SU-DHL-6 (cell line): ENCODE measurements at regions not wholly inside any gene's neighbourhood (a gene's known extent, or its start where the extent isn't known, plus 50 kb on each side); places are given as distances from the start of the nearest gene placed in this dataset.

ENCODE experiments used
- EZH2phosphoT487 ChIP-seq: fragments of 200-600 bp; sonication (generic), shearing (Covaris generic); conservative IDR thresholded peaks from 2 replicates; pipeline ENCODE4 v1.6.1; 2018; ENCODE audit warnings: mild to moderate bottlenecking, antibody characterized with exemption, low read length, moderate library complexity, mixed read lengths
- TF ChIP-seq, protein P1 (sequence below): fragments of 200-600 bp; sonication (generic); IDR thresholded peaks from one replicate; pipeline ENCODE4 v1.5.1; 2017; ENCODE audit warnings: antibody characterized with exemption, mild to moderate bottlenecking, low read length, moderate library complexity; ENCODE audit not compliant: insufficient read depth, poor library complexity, severe bottlenecking

DNA sequence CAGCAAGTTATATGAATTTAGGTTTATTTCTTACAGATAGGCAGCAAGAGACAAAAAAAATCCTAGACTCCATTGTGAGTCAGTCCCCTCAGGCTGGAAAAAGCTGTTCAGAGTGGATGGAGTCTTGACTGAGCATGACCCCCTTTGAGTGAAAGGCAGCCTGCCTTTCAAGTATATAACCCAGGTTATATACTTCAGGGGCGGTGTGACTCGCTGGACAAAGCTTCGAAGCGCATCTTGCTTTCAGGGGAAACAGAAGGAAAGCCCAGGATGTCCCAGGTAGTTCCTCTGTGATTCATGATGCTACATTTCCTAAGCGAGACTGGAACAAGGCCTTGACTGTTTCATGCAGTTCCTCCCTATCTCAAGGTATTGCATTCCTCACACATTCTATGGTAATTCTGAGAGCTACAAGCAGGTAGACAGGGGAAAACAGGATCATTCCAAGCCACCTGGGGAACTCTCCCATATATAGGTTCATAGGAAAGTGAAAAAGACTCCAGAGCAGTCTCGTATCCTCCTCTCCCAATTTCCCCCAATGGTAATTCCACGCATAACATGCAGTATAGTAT lies 1244.1 kb upstream of the CDH6 start:
- TF ChIP-seq, protein P1, sequence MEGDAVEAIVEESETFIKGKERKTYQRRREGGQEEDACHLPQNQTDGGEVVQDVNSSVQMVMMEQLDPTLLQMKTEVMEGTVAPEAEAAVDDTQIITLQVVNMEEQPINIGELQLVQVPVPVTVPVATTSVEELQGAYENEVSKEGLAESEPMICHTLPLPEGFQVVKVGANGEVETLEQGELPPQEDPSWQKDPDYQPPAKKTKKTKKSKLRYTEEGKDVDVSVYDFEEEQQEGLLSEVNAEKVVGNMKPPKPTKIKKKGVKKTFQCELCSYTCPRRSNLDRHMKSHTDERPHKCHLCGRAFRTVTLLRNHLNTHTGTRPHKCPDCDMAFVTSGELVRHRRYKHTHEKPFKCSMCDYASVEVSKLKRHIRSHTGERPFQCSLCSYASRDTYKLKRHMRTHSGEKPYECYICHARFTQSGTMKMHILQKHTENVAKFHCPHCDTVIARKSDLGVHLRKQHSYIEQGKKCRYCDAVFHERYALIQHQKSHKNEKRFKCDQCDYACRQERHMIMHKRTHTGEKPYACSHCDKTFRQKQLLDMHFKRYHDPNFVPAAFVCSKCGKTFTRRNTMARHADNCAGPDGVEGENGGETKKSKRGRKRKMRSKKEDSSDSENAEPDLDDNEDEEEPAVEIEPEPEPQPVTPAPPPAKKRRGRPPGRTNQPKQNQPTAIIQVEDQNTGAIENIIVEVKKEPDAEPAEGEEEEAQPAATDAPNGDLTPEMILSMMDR: no peak
- TF ChIP-seq EZH2phosphoT487: no peak
